ENCODE measurements at regions not wholly inside any gene's neighbourhood (a gene's known extent, or its start where the extent isn't known, plus 50 kb on each side); places are given as distances from the start of the nearest gene placed in this dataset.

GRCh38 chr4:55242506-55242905, 103.5 kb upstream of the SRD5A3 start:
- 98% methylated on average over 4 of the region's 4 CpGs for WGBS (ENCODE audit: low lambda C conversion rate, missing lambda C conversion rate)
- no peaks in the 10 kb centered on the region for H3K36me3 ChIP-seq (replicated peaks; ENCODE audit: insufficient read depth, low read depth)
- no peaks in the 10 kb centered on the region for H3K9me3 ChIP-seq (ENCODE audit: low read depth)
- no peaks in the 10 kb centered on the region for H3K27me3 ChIP-seq
- H3K9me2 ChIP-seq (replicated peaks; ENCODE audit: insufficient read depth): no peaks in the 10 kb centered on the region
- H4K20me1 ChIP-seq (ENCODE audit: insufficient read depth, poor library complexity, severe bottlenecking): no peaks in the 10 kb centered on the region
- H3K4me2 ChIP-seq: no peak overlapping the region
- no peak for DNase-seq (ENCODE audit: low spot score)
- TF ChIP-seq CTCF (IDR thresholded peaks at IDR 0.05; ENCODE audit: poor library complexity) (no peak), EZH2phosphoT487 (IDR thresholded peaks at IDR 0.05; ENCODE audit: low read depth, severe bottlenecking, unreplicated experiment) (no peak), EZH2 (IDR thresholded peaks at IDR 0.05; ENCODE audit: borderline replicate concordance) (no peak)
- no peak overlapping the region for H3K4me3 ChIP-seq
- no peaks in the 10 kb centered on the region for H3K4me1 ChIP-seq (ENCODE audit: insufficient read depth)
- H3K27ac ChIP-seq: no peak overlapping the region
- no peak overlapping the region for H2AFZ ChIP-seq
- H3K79me2 ChIP-seq: no peaks in the 10 kb centered on the region

- TF ChIP-seq CTCF (IDR thresholded peaks at IDR 0.05; ENCODE audit: poor library complexity) (no peak), EZH2 (IDR thresholded peaks at IDR 0.05; ENCODE audit: borderline replicate concordance) (no peak), EZH2phosphoT487 (IDR thresholded peaks at IDR 0.05; ENCODE audit: low read depth, severe bottlenecking, unreplicated experiment) (no peak)
- no peak overlapping the region for H3K27ac ChIP-seq
- H3K9me3 ChIP-seq (ENCODE audit: low read depth): no peaks in the 10 kb centered on the region
- H3K4me1 ChIP-seq (ENCODE audit: insufficient read depth): no peaks in the 10 kb centered on the region
- WGBS (ENCODE audit: low lambda C conversion rate, missing lambda C conversion rate): 98% methylated on average over 5 of the region's 5 CpGs
- no peaks in the 10 kb centered on the region for H4K20me1 ChIP-seq (ENCODE audit: insufficient read depth, poor library complexity, severe bottlenecking)
- no peaks in the 10 kb centered on the region for H3K36me3 ChIP-seq (replicated peaks; ENCODE audit: insufficient read depth, low read depth)
- no peak overlapping the region for H3K4me2 ChIP-seq
- H3K9me2 ChIP-seq (replicated peaks; ENCODE audit: insufficient read depth): no peaks in the 10 kb centered on the region
- H3K4me3 ChIP-seq: no peak overlapping the region
- H2AFZ ChIP-seq: no peak overlapping the region
- no peaks in the 10 kb centered on the region for H3K27me3 ChIP-seq
- DNase-seq (ENCODE audit: low spot score): no peak
- H3K79me2 ChIP-seq: no peaks in the 10 kb centered on the region
Measured at GRCh38 chr4:55247521-55247920, 98.5 kb upstream of the SRD5A3 start.

- no peak overlapping the region for H3K4me3 ChIP-seq
- H4K20me1 ChIP-seq (ENCODE audit: insufficient read depth, poor library complexity, severe bottlenecking): no peaks in the 10 kb centered on the region
- H3K27ac ChIP-seq: no peak overlapping the region
- no peaks in the 10 kb centered on the region for H3K79me2 ChIP-seq
- H3K4me1 ChIP-seq (ENCODE audit: insufficient read depth): no peaks in the 10 kb centered on the region
- H3K27me3 ChIP-seq: no peaks in the 10 kb centered on the region
- no peaks in the 10 kb centered on the region for H3K9me3 ChIP-seq (ENCODE audit: low read depth)
- WGBS (ENCODE audit: low lambda C conversion rate, missing lambda C conversion rate): 59% methylated on average over 6 of the region's 6 CpGs
- H3K4me2 ChIP-seq: no peak overlapping the region
- H3K9me2 ChIP-seq (replicated peaks; ENCODE audit: insufficient read depth): no peaks in the 10 kb centered on the region
- DNase-seq (ENCODE audit: low spot score): no peak
- H2AFZ ChIP-seq: no peak overlapping the region
- H3K36me3 ChIP-seq (replicated peaks; ENCODE audit: insufficient read depth, low read depth): no peaks in the 10 kb centered on the region
- TF ChIP-seq EZH2phosphoT487 (IDR thresholded peaks at IDR 0.05; ENCODE audit: low read depth, severe bottlenecking, unreplicated experiment) (no peak), CTCF (IDR thresholded peaks at IDR 0.05; ENCODE audit: poor library complexity) (no peak), EZH2 (IDR thresholded peaks at IDR 0.05; ENCODE audit: borderline replicate concordance) (no peak)
Measured at GRCh38 chr4:55248756-55249155, 97.3 kb upstream of the SRD5A3 start.

GRCh38 chr4:55249476-55249875, 96.6 kb upstream of the SRD5A3 start:
- Histone ChIP-seq H3K4me3 (no peak overlapping the region), H2AFZ (no peak overlapping the region), H3K27ac (no peak overlapping the region), H3K9me3 (ENCODE audit: low read depth) (no peaks in the 10 kb centered on the region), H3K79me2 (no peaks in the 10 kb centered on the region), H3K27me3 (no peaks in the 10 kb centered on the region), H3K36me3 (replicated peaks; ENCODE audit: insufficient read depth, low read depth) (no peaks in the 10 kb centered on the region), H3K4me1 (ENCODE audit: insufficient read depth) (no peaks in the 10 kb centered on the region), H3K9me2 (replicated peaks; ENCODE audit: insufficient read depth) (no peaks in the 10 kb centered on the region), H3K4me2 (no peak overlapping the region), H4K20me1 (ENCODE audit: insufficient read depth, poor library complexity, severe bottlenecking) (no peaks in the 10 kb centered on the region)
- TF ChIP-seq CTCF (IDR thresholded peaks at IDR 0.05; ENCODE audit: poor library complexity): no peak
- no peak for TF ChIP-seq EZH2 (IDR thresholded peaks at IDR 0.05; ENCODE audit: borderline replicate concordance)
- TF ChIP-seq EZH2phosphoT487 (IDR thresholded peaks at IDR 0.05; ENCODE audit: low read depth, severe bottlenecking, unreplicated experiment): no peak
- WGBS (ENCODE audit: low lambda C conversion rate, missing lambda C conversion rate): 71% methylated on average over 3 of the region's 3 CpGs
- DNase-seq (ENCODE audit: low spot score): no peak

Data from hepatocyte (in vitro differentiated cells).